Fibroblast of skin of right biceps (primary cell): ENCODE measurements at regions not wholly inside any gene's neighbourhood (a gene's known extent, or its start where the extent isn't known, plus 50 kb on each side); places are given as distances from the start of the nearest gene placed in this dataset.

Source experiments
- DNase-seq: peaks from one replicate; pipeline ENCODE4 v3.0.0-alpha.2; 2013

DNA sequence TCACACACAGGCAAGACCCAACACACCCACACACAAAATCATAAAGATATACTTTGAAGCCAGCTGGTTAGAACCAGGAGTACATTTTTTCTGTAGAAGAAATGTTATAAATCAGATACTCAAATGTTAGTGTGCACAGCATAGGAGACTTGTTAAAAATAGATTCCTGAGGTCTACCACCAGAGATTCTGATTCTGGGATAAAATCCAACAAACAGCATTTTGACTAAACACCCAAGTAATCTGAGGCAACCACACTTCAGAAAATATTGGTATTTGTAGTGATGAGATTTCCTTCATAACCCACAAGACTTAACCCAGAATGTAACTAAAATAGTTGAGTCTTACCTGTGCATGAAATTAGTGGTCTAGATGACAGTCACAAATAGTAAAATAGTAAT, 301.8 kb downstream of the HNRNPD start:
- peak; percentile 0 for DNase-seq

DNA sequence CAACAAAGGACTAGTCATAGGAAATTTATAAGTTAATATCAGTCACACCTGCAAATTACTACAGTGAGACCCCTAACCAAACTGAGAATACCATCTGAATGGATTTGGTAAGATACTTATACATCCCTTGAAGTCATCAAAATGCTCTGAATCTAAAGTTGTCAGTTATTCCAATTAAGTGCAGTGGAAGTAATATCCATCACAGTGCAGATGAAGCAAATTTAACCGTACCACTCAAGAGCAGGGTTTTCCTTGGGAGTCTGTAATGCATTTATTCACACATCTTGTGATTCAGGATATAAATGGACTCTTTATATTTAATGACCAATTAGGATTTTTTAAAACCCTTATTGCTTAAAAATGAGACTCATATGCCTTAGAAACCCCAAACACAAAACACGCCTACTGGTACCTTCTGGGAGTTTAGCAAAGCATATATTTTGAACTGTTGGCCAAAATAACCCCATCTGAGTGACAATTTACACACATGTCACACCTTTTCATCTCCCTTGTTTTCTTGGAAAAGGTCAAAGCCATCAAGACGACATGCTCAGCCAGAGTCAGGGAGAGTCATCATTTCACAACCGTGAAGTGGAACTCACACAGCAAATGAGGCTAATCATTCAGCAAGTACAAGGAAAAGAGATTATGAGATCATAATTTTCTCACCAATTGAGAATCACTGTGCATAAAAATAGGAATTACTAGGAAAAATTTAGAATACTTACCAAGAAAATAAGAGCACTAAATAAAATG, 303.7 kb downstream of the HNRNPD start:
- no peak for DNase-seq

DNA sequence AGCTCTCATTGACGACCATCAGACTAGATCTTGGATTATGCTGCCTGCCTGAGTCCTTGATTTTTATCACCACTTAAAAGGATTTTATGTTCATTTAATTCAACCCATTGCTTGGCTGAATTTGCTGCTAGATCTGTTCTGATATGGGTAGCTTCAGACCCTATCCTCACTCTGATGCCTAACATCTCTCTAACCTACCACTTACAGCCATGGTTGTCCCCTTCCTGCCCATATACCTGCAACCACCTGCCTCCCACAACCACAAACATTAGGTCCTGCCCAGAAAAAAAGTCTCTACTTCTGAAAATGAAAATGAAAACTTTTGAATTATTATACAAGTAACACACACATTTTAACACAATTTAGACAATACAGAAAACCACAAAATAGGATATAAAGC, 310.8 kb downstream of the HNRNPD start:
- DNase-seq = no peak

DNA sequence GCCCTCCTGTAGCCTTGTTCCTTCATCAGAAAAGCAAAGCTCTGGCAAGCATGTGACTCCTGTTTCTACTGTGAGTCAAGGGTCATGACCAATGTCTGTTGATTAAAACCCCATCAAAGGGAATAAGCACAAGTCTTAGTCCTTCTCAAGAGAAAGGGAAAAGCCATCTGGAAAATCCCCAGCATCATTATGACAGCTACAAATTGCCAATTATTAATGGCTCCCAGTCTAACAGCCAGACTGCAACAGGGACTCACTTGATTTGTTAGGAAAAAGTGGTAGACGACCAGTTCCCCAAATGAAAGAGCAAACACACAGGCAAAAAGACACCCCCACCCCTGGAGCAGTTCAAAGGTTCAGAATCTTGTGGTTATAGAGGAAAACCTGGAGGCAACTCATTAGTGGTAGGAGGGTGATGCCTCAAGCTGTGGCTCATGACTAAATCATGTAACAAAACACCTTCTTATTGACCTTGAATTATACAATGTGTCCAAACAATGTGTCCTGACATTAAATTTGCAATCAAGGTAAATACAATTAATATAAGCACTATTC, 315.7 kb downstream of the HNRNPD start:
- DNase-seq = no peak

DNA sequence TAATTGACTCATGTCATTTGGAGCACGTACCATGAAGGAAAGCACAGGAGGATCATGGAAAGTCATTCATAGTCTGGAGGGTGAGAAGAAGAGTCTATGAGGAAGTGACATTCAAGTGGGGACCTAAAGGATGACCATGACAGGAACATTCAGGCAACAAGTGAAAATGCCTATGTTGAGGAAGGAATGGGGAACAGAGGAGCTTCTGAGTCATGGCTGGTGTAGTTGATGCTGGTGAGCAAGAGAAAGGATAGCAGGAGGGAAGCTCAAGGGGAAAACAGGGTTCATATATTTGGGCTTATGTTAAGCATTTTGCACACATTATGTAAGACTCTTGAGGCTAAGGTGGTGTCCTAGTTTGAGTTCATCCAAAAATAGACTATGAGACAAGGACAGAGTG, 318.6 kb downstream of the HNRNPD start:
- DNase-seq = no peak

DNA sequence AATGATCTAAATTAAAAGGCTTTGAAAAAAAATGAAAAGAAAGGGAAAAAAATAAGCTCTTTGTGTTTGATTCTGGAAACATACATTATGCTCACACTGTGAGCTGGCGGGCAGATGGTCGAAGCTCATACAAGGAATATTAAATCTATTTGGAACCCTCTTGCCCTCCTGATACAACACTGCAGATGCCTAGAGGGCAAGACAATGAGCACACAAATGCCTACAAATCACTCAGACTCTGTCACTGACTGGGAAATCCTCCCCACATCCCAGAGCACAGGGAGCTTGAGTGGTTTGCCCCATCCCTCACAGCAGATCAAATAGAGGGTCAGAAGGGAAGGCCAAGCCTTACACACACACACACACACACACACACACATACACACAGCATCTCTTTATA, 320.4 kb downstream of the HNRNPD start:
- no peak for DNase-seq

DNA sequence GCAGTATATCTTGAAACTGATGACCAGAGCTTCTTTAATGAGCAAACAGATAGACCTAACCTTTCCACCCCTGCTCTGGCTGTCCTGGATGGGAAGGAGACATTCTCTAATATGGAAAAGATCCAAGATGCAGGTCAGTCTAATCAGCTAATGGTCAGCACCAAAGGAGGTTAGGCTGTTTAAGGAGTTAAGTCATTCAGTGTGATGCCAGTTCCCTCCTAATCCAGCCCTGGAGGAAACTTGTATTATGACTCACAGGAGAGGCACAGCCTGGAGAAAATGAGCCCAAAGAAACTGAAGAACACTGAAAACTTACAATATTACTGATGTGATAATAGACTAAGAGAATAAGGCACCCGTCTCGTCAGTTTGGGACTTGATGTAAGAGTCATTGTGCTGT, 323.0 kb downstream of the HNRNPD start:
- no peak for DNase-seq

DNA sequence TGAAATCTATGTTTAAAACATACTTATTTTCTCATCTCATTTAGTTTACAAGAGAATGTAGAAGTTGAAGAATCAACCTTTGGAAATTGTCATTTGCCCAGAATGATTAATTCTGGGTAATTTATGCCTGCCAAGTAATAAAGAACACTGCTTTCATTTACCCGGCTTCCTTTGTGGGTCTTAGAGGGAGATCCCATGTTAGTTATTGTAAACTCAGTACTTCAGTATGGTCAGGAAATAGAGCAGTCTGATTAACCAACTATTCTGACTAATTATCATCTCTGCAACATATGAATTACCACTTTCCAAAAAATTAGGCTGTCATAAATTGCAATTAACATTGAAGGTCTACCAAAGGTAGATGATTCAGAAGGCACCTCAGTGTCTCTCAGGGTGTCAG, 324.5 kb downstream of the HNRNPD start:
- DNase-seq = no peak

DNA sequence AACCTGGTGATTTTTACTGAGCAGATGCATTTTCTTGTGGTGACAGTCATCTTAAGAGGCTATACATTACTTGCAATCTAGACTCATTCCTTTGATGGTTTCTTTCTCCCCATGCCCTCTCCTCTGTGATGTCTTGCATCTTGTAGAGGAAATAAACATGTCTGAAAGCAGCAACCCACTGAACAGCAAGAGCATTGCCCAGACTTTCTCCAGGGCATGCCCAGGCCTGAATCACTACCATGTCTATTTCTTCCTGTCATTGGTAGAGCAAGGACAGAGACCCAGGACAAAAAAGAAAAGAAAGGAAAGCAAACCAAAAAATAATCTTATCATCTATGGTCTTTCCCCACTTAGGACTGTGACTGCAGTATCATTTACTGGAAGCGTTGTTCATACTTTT, 326.1 kb downstream of the HNRNPD start:
- no peak for DNase-seq

DNA sequence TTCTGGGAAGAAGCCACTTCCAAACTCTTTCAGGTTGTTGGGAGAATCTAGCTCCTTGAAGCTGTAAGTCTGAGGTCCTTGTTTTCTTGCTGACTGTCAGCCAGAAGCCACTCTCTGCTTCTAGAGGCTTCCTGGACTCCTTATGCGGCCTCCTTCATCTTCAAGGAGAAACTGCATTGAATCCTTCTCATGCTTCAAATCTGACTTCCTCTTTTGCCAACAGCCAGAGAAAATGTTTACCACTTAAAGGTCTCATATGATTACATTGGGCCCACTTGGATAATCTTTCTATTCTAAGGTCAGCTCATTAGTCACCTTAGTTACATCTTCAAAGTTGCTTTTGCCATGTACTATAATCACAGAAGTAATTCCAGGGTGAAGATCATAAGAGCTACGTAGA, 327.0 kb downstream of the HNRNPD start:
- no peak for DNase-seq

DNA sequence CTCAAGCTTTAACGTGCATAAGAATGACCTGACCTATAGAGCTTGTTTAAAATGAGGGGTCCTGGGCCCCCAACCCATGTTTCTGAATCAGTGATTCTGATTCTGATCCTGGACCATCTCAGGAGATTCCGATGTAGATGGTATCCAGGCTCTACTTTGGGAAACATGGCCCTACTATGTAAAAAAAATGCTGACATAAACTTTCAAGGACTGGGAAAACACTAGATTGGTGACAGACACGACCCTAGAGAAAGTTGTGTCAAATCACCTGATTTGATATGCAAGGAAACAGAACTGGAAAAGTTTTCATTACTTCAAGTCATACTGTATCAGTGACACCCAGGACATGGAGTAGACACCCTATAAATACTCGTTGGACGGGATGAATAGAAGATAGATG, 328.5 kb downstream of the HNRNPD start:
- DNase-seq = no peak

DNA sequence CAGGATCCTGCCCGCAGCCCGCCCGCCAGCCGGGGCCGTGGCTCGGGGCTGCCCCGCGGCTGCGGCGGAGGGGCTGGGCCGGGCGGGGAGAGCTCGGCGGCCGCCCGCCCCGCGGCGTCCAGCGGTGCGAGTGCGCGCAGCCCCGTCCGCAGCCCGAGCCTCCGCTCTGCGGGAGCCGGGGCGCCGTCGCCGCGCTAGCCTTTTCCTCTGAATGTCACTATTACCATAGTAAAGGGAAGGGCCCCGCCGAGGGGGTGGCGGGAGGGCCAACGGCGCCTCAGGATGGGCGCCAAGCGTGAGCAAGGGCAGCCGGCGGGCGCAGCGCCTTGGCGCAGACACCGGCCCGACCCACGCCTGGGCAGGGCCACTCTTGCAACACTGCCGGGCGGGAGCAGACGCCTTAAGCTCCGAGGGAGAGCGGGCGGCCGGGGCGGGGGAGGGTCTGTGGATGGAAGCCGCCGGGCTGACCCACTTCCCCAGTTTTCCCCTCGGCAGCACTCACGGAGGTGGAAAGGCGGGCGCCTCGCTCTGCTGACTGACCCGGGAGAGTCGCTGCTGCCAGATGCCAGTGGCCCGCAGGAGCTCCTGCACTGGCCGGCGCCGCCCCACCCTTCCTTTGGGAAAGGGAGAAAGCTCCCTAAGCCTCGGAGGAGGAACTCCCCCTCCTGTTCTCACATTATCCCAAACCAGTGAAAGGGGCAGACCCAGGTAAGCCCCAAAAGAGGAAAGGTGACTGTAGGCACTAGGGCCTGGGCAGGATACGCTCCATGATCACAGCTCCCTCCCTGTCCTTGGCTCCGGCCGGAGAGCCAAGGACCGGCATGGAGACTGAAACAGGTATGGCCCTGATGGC, 329.4 kb downstream of the HNRNPD start:
- DNase-seq = peak; percentile 48

DNA sequence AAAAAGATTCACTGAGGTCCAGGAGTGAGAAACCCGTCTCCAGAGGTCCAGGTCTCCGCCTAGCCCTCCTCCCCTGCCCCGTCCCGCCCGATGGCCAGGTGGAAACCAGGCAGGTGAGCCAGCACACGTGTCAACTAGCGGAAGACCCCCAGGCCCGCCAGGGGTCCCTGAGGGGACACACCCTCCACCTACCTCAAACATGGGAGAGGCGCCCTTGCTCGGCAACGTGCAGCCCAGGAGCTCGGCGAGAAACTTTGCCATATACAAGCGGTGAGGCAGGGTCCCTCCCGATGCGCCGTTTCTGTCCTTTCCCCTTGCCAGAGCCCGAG, 330.0 kb downstream of the HNRNPD start:
- no peak for DNase-seq

DNA sequence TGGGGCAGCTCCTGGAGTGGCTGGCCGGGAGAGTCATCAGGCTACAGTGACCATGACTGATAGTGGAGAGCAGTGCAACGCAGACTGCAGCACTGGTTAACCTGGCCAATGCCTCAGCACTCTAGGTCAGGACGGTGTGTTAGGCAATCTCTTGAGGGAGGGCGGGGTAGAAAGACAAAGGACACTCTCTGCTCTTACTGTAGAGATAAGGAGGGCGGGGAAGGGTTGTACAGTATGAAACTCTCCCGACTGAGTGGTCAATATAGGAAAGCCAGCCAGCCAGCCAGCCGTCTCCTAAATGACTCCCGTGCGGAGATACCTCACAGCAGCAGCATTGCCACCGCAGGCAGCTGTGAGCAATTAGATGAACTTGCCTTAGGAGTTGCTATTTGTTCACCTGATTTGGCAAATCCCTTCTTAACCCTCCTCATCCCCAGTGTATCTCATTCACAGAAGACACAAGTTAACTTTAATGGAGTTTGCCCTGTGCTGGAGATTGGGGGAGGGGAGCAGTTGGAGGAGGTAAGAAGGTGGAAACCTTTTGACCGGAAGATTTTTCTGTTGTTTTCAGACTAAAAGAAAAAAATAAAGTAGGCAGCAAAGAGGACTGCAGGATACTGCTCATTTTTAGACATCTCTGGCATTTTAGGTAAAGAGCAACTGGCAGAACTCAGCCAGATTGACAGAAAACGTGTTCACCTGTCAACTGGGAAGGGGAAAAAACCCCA, 330.5 kb downstream of the HNRNPD start:
- no peak for DNase-seq

DNA sequence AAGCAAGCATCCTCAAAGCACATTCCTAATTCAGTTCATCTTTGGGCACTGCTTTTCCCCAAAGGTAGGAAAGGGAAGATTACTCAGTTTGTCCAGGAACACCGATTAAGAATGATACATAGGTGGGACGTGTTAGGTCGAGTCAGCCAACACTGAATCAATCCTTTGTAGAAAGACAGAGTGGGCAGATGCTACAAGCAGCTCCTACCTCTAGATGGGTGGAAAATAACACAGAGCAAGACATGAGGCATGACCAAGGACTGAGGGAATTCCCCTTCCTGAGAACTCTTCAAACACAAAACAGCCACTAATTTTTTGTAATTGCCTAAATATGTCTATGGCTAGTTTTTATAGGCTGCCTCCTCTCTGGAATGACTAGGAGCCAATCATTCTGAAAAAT, 331.7 kb downstream of the HNRNPD start:
- no peak for DNase-seq

DNA sequence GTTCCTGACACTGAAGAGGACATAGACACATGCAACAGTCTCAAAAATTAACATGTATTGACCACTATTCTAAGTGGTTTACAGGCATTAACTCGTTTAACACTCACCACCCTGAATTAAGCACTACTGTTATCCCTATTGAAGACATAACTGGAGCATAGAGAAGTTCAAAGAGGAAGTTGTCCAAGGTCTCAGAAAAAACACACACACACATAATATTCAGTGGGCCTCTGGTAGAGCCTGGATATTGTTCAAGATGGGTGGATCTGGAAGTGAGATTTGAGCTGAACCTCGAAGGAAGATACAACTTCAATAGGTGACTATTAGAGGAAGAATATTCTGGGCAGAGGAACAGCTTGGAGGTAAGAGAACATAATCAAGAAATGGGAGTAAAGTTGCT, 334.9 kb downstream of the HNRNPD start:
- DNase-seq = no peak

DNA sequence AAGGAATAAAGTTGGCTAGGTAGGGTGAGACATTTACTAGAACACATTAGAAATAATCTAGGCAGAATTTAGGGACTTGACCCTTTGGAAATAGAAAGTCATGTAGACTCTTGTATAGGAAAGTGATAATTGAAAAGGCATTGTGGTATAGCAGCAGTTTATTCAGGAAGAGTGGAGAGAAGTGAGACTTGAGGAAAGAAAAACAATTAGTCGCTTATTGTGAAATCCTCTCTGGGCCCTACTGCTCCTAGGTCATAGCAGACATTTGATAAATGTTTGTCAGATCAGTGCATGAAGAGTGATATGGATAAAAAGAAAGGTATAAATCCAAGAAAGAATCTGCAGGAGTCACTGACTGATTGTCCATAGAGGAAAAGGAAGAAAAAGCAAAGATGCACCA, 337.6 kb downstream of the HNRNPD start:
- no peak for DNase-seq

DNA sequence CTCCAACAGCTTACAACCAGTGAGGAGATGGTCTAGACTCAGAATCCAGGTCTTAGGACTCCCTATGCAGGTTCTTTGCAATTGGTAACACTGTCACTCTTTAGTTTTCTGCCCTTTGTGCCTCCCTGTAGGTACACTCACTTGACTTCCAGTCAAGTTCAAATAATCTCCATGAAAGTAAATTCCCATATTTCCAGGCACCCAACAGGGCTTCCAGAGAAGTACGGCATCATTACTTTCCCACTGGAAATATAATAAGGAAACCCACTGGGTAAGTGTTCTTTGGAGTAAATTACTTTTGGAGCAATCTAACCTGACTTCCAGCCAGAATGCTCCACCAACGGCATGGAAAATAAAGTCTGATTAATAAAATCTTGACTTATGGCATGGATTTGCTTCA, 338.9 kb downstream of the HNRNPD start:
- no peak for DNase-seq

DNA sequence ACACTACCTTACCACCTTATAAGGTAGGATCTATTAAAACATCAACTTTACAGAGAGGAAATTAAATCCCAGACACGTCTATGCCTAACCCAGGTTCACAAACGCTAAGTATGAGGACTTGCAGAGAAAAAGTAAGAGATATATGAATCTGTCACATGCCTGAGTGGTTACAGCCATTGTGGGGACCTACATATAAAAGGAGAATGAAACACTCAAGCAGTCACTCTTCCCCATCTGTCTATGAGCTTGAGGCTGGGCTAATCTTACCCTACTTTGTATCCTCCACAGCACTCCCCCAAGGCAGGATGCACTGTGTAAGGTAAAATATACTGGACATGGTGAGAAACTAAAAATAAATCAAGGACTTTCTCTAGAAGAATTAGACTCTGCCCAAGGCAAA, 339.9 kb downstream of the HNRNPD start:
- no peak for DNase-seq

DNA sequence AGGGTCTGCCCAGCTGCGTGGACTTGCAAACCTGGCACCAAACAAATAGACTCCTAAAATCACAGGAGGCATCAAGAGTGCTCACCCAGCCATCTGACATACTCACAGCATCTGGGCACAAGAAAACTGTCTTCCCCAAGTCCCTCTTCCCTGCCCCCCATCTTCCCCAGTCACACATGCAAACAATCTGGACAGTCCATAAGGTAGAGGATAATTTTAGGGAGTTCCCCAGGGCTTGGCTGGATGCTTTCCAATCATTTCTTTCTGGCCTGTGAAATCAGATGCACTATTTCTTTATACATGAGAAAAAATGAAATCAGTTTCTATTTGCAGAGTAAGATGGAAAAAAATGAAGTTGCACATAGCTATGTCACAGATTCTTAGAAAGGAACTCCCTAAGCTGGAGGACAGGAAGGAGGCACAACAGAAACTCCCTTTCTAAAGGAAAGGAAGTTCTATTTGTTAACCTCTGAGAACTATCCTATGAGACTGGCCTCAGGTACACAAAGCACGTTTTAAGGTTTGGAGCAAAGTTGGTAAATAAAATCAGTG, 342.3 kb downstream of the HNRNPD start:
- DNase-seq = no peak

DNA sequence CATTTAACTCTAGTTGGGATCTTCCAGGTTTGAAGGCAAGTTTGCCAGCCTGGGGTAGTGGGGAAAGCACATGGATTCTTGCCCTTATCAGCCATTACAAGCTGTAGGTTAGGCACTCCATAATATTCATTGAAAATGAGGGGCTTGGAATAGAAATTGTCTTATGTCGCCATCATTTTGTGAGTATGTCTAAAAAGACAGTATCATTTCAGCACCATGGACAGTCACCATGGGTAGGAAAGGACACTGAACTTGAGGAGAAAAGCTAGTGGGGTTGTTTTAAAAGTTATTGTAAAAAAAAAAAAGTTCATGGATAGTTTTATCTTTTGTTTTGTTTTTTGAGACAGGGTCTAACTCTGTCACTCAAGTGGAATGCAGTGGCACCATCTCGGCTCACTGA, 356.1 kb downstream of the HNRNPD start:
- DNase-seq = peak; percentile 16

DNA sequence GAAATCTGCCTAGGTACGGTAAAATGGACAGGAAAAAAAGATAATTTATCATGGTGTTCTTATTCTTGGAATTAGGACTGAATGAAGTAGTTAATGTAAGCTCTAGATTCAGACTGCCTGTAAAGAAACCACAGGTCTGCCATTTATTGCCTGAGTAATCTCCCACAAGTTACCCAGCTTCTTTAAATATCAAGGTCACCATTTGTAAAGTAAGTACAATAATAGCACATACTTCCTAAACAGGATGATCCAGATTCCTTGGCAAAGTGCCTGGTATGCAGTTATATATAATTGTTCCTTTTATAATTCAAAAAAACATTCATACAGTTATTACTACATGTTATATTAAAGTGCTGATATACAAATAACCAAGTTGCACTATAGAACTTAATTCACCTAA, 368.6 kb downstream of the HNRNPD start:
- DNase-seq = no peak

DNA sequence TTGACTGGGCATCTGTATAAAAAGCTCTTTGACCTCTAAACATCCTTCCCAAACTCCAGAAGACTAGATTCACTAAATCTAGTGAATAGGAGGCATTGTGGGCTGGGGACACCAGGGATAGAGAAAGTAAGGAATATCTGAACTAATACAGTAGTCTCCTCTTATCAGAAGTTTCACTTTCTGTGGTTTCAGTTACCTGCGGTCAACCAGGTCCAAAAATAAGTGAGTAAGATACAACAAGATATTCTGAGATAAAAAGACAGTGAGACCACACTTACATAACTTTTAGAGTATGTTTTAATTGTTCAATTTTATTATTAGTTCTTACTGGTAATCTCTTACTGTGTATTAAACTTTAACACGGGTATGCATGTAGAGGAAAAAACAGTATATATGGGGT, 376.5 kb downstream of the HNRNPD start:
- DNase-seq = no peak
